Astrocyte (in vitro differentiated cells and primary cell): ENCODE measurements at regions not wholly inside any gene's neighbourhood (a gene's known extent, or its start where the extent isn't known, plus 50 kb on each side); places are given as distances from the start of the nearest gene placed in this dataset.

Source experiments
- EZH2 ChIP-seq: IDR thresholded peaks from 2 replicates; pipeline ENCODE4 v1.6.1; 2012; ENCODE audit warnings: mild to moderate bottlenecking, low read length, inconsistent platforms; ENCODE audit not compliant: insufficient read depth
- TF ChIP-seq, protein P1 (sequence below): IDR thresholded peaks from 2 replicates; pipeline ENCODE4 v1.5.1; 2011; ENCODE audit warnings: low read depth, mild to moderate bottlenecking, inconsistent platforms, low read length, moderate library complexity; ENCODE audit not compliant: insufficient read depth

DNA sequence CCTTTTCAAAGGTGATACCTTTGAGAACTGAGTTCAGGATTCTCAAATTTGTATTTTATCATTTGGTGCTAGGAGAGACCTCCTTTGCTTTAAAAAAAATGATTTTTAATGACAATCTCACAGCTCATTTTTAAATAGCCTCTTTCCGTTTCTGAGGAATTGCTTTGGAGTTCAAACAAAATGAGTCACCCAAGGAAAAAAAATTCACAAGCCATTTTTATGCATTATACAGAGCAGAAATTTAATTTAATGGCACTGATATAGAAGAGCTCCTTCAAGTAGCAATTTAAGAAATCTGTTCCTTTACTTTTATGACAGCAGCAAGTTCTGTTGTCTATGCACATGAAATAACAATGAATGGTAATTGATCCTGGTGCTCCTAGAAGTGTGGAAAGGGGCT is 337.9 kb upstream of the KCNMB2 start:
- TF ChIP-seq, protein P1, sequence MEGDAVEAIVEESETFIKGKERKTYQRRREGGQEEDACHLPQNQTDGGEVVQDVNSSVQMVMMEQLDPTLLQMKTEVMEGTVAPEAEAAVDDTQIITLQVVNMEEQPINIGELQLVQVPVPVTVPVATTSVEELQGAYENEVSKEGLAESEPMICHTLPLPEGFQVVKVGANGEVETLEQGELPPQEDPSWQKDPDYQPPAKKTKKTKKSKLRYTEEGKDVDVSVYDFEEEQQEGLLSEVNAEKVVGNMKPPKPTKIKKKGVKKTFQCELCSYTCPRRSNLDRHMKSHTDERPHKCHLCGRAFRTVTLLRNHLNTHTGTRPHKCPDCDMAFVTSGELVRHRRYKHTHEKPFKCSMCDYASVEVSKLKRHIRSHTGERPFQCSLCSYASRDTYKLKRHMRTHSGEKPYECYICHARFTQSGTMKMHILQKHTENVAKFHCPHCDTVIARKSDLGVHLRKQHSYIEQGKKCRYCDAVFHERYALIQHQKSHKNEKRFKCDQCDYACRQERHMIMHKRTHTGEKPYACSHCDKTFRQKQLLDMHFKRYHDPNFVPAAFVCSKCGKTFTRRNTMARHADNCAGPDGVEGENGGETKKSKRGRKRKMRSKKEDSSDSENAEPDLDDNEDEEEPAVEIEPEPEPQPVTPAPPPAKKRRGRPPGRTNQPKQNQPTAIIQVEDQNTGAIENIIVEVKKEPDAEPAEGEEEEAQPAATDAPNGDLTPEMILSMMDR: no peak
- TF ChIP-seq EZH2: no peak
